ENCODE measurements at regions not wholly inside any gene's neighbourhood (a gene's known extent, or its start where the extent isn't known, plus 50 kb on each side); places are given as distances from the start of the nearest gene placed in this dataset.

DNA sequence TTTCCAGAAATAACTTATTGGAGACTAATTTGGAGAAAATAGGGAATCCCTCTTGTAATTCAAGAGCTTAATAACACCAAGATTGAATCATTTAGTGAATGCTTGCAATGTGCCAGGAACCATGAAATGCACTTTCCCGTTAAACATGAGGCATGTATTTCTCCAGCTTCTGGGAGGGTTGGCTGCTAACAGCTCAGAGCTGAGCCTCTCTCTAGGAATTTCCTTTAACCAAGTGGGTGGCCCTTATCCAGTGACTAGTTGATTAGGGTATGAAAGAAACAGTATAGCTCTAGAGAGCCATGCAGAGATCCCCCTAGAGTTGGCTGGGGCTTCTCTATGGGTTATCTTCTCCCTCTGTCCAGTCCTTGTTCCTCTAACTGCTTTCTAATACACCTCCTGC, 356.4 kb upstream of the GOT2 start:
- H3K4me3 ChIP-seq = no peak overlapping the region
- no peak overlapping the region for H3K27ac ChIP-seq
- no peaks in the 10 kb centered on the region for H4K20me1 ChIP-seq (ENCODE audit: insufficient read depth)
- no peaks in the 10 kb centered on the region for H3F3A ChIP-seq (ENCODE audit: insufficient read depth)
- 0% methylated on average over 1 of the region's 1 CpG for WGBS, 2 experiments (ENCODE audit: low coverage in 1 of 2, low lambda C conversion rate in 2 of 2, missing lambda C conversion rate in 2 of 2)
- no peaks in the 10 kb centered on the region for H3K36me3 ChIP-seq (ENCODE audit: low read depth)
- no peaks in the 10 kb centered on the region for H3K9me3 ChIP-seq (ENCODE audit: low read depth)
- H3K79me2 ChIP-seq (ENCODE audit: insufficient read depth) = no peaks in the 10 kb centered on the region
- TF ChIP-seq EZH2phosphoT487 (IDR thresholded peaks at IDR 0.05; ENCODE audit: insufficient read depth, low read depth) = no peak
- TF ChIP-seq EZH2 (IDR thresholded peaks at IDR 0.05; ENCODE audit: insufficient read depth, poor library complexity, severe bottlenecking) = no peak
- H3K27me3 ChIP-seq (replicated peaks; ENCODE audit: insufficient read depth) = no peaks in the 10 kb centered on the region
- H3K4me1 ChIP-seq (ENCODE audit: insufficient read depth) = no peaks in the 10 kb centered on the region
- H2AFZ ChIP-seq = no peak overlapping the region
- no peak overlapping the region for H3K4me2 ChIP-seq (ENCODE audit: unreplicated experiment)
- H3K9ac ChIP-seq = no peak overlapping the region
- H3K9me2 ChIP-seq (ENCODE audit: insufficient read depth) = no peaks in the 10 kb centered on the region
- in situ Hi-C loops (cut with MboI) = no loop called here
- no peak for DNase-seq

DNA sequence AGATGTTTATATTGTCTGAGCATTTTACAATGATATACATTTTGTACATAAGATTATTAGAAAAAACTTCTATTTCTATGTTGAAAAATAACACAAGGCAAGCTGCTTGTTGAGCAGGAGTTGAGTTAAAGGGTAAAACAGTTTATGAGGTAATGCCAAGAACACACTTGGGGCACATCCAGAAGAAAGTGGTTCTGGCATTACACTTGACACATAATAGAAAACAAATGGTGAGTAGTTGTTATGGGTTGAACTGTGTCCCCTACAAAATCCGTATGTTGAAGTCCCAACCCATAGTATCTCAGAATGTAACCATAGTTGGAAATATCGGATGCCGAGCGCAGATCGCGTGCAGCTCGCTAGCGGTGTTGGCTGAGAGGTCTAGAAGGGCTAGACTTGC, 354.3 kb upstream of the GOT2 start:
- no peaks in the 10 kb centered on the region for H3K36me3 ChIP-seq (ENCODE audit: low read depth)
- no peak overlapping the region for H3K9ac ChIP-seq
- TF ChIP-seq EZH2phosphoT487 (IDR thresholded peaks at IDR 0.05; ENCODE audit: insufficient read depth, low read depth) = no peak
- TF ChIP-seq EZH2 (IDR thresholded peaks at IDR 0.05; ENCODE audit: insufficient read depth, poor library complexity, severe bottlenecking) = no peak
- DNase-seq = no peak
- WGBS, 2 experiments (ENCODE audit: low coverage in 1 of 2, low lambda C conversion rate in 2 of 2, missing lambda C conversion rate in 2 of 2) = 53 to 62% methylated on average over 8 of the region's 8 CpGs
- H3K4me1 ChIP-seq (ENCODE audit: insufficient read depth) = no peaks in the 10 kb centered on the region
- no peaks in the 10 kb centered on the region for H3F3A ChIP-seq (ENCODE audit: insufficient read depth)
- no peak overlapping the region for H3K4me2 ChIP-seq (ENCODE audit: unreplicated experiment)
- no peak overlapping the region for H3K4me3 ChIP-seq
- H3K9me3 ChIP-seq (ENCODE audit: low read depth) = no peaks in the 10 kb centered on the region
- H2AFZ ChIP-seq = no peak overlapping the region
- H3K79me2 ChIP-seq (ENCODE audit: insufficient read depth) = no peaks in the 10 kb centered on the region
- H3K27ac ChIP-seq = no peak overlapping the region
- H3K27me3 ChIP-seq (replicated peaks; ENCODE audit: insufficient read depth) = no peaks in the 10 kb centered on the region
- no peaks in the 10 kb centered on the region for H4K20me1 ChIP-seq (ENCODE audit: insufficient read depth)
- in situ Hi-C loops (cut with MboI) = no loop called here
- H3K9me2 ChIP-seq (ENCODE audit: insufficient read depth) = no peaks in the 10 kb centered on the region

DNA sequence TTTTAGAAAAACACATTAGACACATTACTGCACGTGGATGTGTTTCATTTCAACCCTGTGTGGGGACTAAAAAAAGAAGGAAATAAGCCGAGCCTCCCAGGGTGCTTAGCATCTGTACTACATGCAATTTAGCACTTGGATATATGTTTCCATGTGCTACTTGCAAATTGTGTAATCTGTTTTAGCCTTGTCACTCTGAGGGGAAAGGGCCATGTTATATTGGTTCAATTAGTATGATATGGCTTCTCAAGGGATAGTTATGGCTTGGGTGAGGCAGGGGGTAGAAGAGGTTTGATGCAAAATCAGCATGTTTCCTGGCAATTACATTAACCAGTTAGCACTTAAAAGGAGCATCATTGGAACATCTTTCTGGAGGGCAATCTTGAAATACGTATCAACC, 353.5 kb upstream of the GOT2 start:
- no peak for DNase-seq
- H3K79me2 ChIP-seq (ENCODE audit: insufficient read depth) = no peaks in the 10 kb centered on the region
- H3K27me3 ChIP-seq (replicated peaks; ENCODE audit: insufficient read depth) = no peaks in the 10 kb centered on the region
- H2AFZ ChIP-seq = no peak overlapping the region
- H3K36me3 ChIP-seq (ENCODE audit: low read depth) = no peaks in the 10 kb centered on the region
- no peak for TF ChIP-seq EZH2 (IDR thresholded peaks at IDR 0.05; ENCODE audit: insufficient read depth, poor library complexity, severe bottlenecking)
- TF ChIP-seq EZH2phosphoT487 (IDR thresholded peaks at IDR 0.05; ENCODE audit: insufficient read depth, low read depth) = no peak
- no peaks in the 10 kb centered on the region for H3K4me1 ChIP-seq (ENCODE audit: insufficient read depth)
- no peak overlapping the region for H3K9ac ChIP-seq
- 8 to 12% methylated on average over 3 of the region's 3 CpGs for WGBS, 2 experiments (ENCODE audit: low coverage in 1 of 2, low lambda C conversion rate in 2 of 2, missing lambda C conversion rate in 2 of 2)
- no peak overlapping the region for H3K4me2 ChIP-seq (ENCODE audit: unreplicated experiment)
- no peak overlapping the region for H3K27ac ChIP-seq
- no peaks in the 10 kb centered on the region for H3K9me2 ChIP-seq (ENCODE audit: insufficient read depth)
- H3F3A ChIP-seq (ENCODE audit: insufficient read depth) = no peaks in the 10 kb centered on the region
- H3K4me3 ChIP-seq = no peak overlapping the region
- H3K9me3 ChIP-seq (ENCODE audit: low read depth) = no peaks in the 10 kb centered on the region
- no peaks in the 10 kb centered on the region for H4K20me1 ChIP-seq (ENCODE audit: insufficient read depth)
- in situ Hi-C loops (cut with MboI) = no loop called here

DNA sequence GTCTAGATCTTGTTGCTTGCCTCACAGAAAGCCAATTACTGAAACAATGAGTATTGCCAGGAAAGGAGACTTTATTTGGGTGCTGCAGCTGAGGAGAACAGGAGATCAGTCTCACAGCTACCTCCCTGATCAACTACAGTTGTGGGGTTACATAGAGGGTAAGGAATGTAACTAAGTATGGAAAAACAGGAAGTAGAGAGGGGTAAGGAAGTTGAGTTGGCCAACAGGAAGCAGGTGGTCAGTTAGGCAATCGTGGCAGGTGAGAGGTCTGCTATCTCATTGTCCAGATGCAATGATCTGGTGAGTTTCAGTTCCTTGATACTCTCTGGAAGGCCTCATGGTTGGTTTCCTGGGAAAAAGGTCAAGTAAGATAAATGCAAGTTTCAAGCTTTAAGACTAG, 333.1 kb upstream of the GOT2 start:
- DNase-seq = no peak
- no peaks in the 10 kb centered on the region for H3K9me2 ChIP-seq (ENCODE audit: insufficient read depth)
- H3K9ac ChIP-seq = no peak overlapping the region
- H3K36me3 ChIP-seq (ENCODE audit: low read depth) = no peaks in the 10 kb centered on the region
- H3K4me3 ChIP-seq = no peak overlapping the region
- no peaks in the 10 kb centered on the region for H3K9me3 ChIP-seq (ENCODE audit: low read depth)
- H3F3A ChIP-seq (ENCODE audit: insufficient read depth) = no peaks in the 10 kb centered on the region
- H3K27me3 ChIP-seq (replicated peaks; ENCODE audit: insufficient read depth) = no peaks in the 10 kb centered on the region
- TF ChIP-seq EZH2phosphoT487 (IDR thresholded peaks at IDR 0.05; ENCODE audit: insufficient read depth, low read depth) (no peak), EZH2 (IDR thresholded peaks at IDR 0.05; ENCODE audit: insufficient read depth, poor library complexity, severe bottlenecking) (no peak)
- no peaks in the 10 kb centered on the region for H3K79me2 ChIP-seq (ENCODE audit: insufficient read depth)
- H4K20me1 ChIP-seq (ENCODE audit: insufficient read depth) = no peaks in the 10 kb centered on the region
- no peak overlapping the region for H2AFZ ChIP-seq
- WGBS, 2 experiments (ENCODE audit: low coverage in 1 of 2, low lambda C conversion rate in 2 of 2, missing lambda C conversion rate in 2 of 2) = 6 to 15% methylated on average over 1 of the region's 1 CpG
- in situ Hi-C loops (cut with MboI) = no loop called here
- no peak overlapping the region for H3K4me2 ChIP-seq (ENCODE audit: unreplicated experiment)
- H3K27ac ChIP-seq = no peak overlapping the region
- no peaks in the 10 kb centered on the region for H3K4me1 ChIP-seq (ENCODE audit: insufficient read depth)

DNA sequence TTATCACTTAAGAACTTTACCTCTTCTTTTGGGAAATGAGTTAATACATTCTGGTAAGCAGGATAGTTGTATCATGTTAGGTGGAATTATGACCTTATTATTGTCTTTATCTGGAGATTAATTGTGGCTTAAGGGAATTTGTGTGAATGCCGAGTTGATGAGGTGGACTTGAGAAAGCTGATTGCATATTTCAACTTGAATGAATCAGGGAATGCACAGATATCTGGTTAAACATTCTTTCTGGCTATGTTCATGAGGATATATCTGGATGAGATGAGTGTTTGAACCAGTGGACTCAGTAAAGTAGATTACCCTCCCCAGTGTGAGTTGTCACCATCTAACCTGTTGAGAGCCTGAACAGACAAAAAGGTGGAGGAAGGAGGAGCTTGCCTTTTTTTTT, 326.1 kb upstream of the GOT2 start:
- in situ Hi-C loops (cut with MboI) = no loop called here
- Histone ChIP-seq H3K4me2 (ENCODE audit: unreplicated experiment) (no peak overlapping the region), H3F3A (ENCODE audit: insufficient read depth) (no peaks in the 10 kb centered on the region), H3K9me3 (ENCODE audit: low read depth) (no peaks in the 10 kb centered on the region), H3K36me3 (ENCODE audit: low read depth) (no peaks in the 10 kb centered on the region), H4K20me1 (ENCODE audit: insufficient read depth) (no peaks in the 10 kb centered on the region), H3K27me3 (replicated peaks; ENCODE audit: insufficient read depth) (no peaks in the 10 kb centered on the region), H3K9me2 (ENCODE audit: insufficient read depth) (no peaks in the 10 kb centered on the region), H3K9ac (no peak overlapping the region), H3K27ac (no peak overlapping the region), H3K4me1 (ENCODE audit: insufficient read depth) (no peaks in the 10 kb centered on the region), H3K4me3 (no peak overlapping the region), H2AFZ (no peak overlapping the region), H3K79me2 (ENCODE audit: insufficient read depth) (no peaks in the 10 kb centered on the region)
- DNase-seq = peak; percentile 25
- 4 to 6% methylated on average over 1 of the region's 1 CpG for WGBS, 2 experiments (ENCODE audit: low coverage in 1 of 2, low lambda C conversion rate in 2 of 2, missing lambda C conversion rate in 2 of 2)
- no peak for TF ChIP-seq EZH2phosphoT487 (IDR thresholded peaks at IDR 0.05; ENCODE audit: insufficient read depth, low read depth)
- no peak for TF ChIP-seq EZH2 (IDR thresholded peaks at IDR 0.05; ENCODE audit: insufficient read depth, poor library complexity, severe bottlenecking)
